Fibroblast of lung (primary cell): ENCODE measurements at regions not wholly inside any gene's neighbourhood (a gene's known extent, or its start where the extent isn't known, plus 50 kb on each side); places are given as distances from the start of the nearest gene placed in this dataset.

ENCODE experiments used
- DNase-seq, 2 donors: peaks; one replicate each; pipeline versions ENCODE4 v3.0.0 to v3.0.0-alpha.2; 2010; ENCODE audit warnings: low read depth in 2 of 2
- H2AFZ ChIP-seq: 2 replicates; pipeline ENCODE4 v1.5.1; 2012; ENCODE audit warnings: low read length, control low read depth, inconsistent platforms
- H3K27ac ChIP-seq: 2 replicates; pipeline ENCODE4 v1.5.1; 2011; ENCODE audit warnings: low read length, control low read depth; ENCODE audit not compliant: insufficient read depth
- H3K27me3 ChIP-seq: 2 replicates; pipeline ENCODE4 v1.5.1; 2011; ENCODE audit warnings: mild to moderate bottlenecking, low read length; ENCODE audit not compliant: control insufficient read depth, insufficient read depth
- H3K36me3 ChIP-seq: 2 replicates; pipeline ENCODE4 v1.5.1; 2011; ENCODE audit warnings: low read length; ENCODE audit not compliant: control insufficient read depth, insufficient read depth
- H3K4me1 ChIP-seq: 2 replicates; pipeline ENCODE4 v1.5.1; 2011; ENCODE audit warnings: low read length; ENCODE audit not compliant: control insufficient read depth, insufficient read depth; ENCODE audit errors: extremely low read depth
- H3K4me2 ChIP-seq: 2 replicates; pipeline ENCODE4 v1.5.1; 2011; ENCODE audit warnings: low read length, control low read depth; ENCODE audit not compliant: insufficient read depth; ENCODE audit errors: extremely low read depth
- H3K4me3 ChIP-seq, 4 experiments: fragments of 200-600 bp in 1 of 4; sonication (generic) in 1 of 4; replicated peaks in 1 of 4; 2 replicates each; pipeline ENCODE4 v1.5.1; 2011 to 2016; ENCODE audit warnings: low read length in 4 of 4, low read depth in 3 of 4, mild to moderate bottlenecking in 3 of 4, control low read depth in 2 of 4, inconsistent platforms in 1 of 4, mixed read lengths in 1 of 4; ENCODE audit not compliant: insufficient read depth in 1 of 4; ENCODE audit errors: control extremely low read depth in 1 of 4
- H3K79me2 ChIP-seq: 2 replicates; pipeline ENCODE4 v1.5.1; 2012; ENCODE audit warnings: mild to moderate bottlenecking, low read length, inconsistent platforms; ENCODE audit not compliant: control insufficient read depth, insufficient read depth
- H3K9ac ChIP-seq: 2 replicates; pipeline ENCODE4 v1.5.1; 2011; ENCODE audit warnings: mild to moderate bottlenecking, low read length, control low read depth; ENCODE audit not compliant: insufficient read depth
- H3K9me3 ChIP-seq: 2 replicates; pipeline ENCODE4 v1.5.1; 2012; ENCODE audit warnings: low read depth, low read length; ENCODE audit not compliant: control insufficient read depth, insufficient read depth
- H4K20me1 ChIP-seq: 2 replicates; pipeline ENCODE4 v1.5.1; 2011; ENCODE audit warnings: low read length; ENCODE audit not compliant: control insufficient read depth, insufficient read depth; ENCODE audit errors: extremely low read depth
- EZH2 ChIP-seq: IDR thresholded peaks from 2 replicates; pipeline ENCODE4 v1.5.1; 2012; ENCODE audit warnings: low read length, control low read depth, mild to moderate bottlenecking; ENCODE audit errors: missing control alignments
- TF ChIP-seq, protein P1 (sequence below), 2 donors: IDR thresholded peaks in 1 of 2; conservative IDR thresholded peaks in 1 of 2; 1 replicate in 1 of 2; 2 replicates in 1 of 2; pipeline ENCODE4 v1.5.1; 2011 to 2012; ENCODE audit warnings: low read length in 2 of 2, control low read depth in 1 of 2, inconsistent platforms in 1 of 2, low read depth in 1 of 2, mild to moderate bottlenecking in 1 of 2

DNA sequence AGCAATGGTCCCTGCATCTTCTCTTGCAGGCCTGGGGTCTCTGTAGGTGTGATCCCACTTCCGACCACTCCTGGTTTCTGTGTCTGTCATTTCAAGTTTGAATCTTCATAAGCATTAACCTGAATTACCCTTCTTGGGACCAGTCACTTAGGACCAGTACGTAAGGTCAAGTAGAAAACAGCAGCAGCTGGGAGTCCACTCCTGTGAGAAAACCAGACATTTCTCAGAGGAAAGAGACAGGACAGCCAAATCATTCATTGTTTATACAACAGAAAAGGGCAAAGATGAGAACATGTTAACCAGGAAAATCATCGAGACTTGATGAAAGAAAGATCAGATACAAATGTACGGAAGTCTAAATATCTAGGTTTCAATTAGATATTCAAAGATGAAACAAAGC is 163.0 kb downstream of the MREG start:
- Histone ChIP-seq H3K4me2 (no peak overlapping the region), H3K27ac (peak overlapping the region; percentile 46), H3K4me1 (peaks cover 4% of the 10 kb centered on the region), H3K27me3 (no peaks in the 10 kb centered on the region), H3K79me2 (no peaks in the 10 kb centered on the region), H4K20me1 (no peaks in the 10 kb centered on the region), H2AFZ (no peak overlapping the region), H3K4me3 (no peak overlapping the region), H3K36me3 (no peaks in the 10 kb centered on the region), H3K9ac (no peak overlapping the region), H3K9me3 (no peaks in the 10 kb centered on the region)
- TF ChIP-seq, protein P1, sequence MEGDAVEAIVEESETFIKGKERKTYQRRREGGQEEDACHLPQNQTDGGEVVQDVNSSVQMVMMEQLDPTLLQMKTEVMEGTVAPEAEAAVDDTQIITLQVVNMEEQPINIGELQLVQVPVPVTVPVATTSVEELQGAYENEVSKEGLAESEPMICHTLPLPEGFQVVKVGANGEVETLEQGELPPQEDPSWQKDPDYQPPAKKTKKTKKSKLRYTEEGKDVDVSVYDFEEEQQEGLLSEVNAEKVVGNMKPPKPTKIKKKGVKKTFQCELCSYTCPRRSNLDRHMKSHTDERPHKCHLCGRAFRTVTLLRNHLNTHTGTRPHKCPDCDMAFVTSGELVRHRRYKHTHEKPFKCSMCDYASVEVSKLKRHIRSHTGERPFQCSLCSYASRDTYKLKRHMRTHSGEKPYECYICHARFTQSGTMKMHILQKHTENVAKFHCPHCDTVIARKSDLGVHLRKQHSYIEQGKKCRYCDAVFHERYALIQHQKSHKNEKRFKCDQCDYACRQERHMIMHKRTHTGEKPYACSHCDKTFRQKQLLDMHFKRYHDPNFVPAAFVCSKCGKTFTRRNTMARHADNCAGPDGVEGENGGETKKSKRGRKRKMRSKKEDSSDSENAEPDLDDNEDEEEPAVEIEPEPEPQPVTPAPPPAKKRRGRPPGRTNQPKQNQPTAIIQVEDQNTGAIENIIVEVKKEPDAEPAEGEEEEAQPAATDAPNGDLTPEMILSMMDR (conservative IDR thresholded peaks at IDR 0.05 in 1 of 2, IDR thresholded peaks at IDR 0.05 in 1 of 2; ENCODE audit: low read depth in 1 of 2, low read length in 2 of 2) = no peak
- no peak for TF ChIP-seq EZH2
- no peak for DNase-seq

DNA sequence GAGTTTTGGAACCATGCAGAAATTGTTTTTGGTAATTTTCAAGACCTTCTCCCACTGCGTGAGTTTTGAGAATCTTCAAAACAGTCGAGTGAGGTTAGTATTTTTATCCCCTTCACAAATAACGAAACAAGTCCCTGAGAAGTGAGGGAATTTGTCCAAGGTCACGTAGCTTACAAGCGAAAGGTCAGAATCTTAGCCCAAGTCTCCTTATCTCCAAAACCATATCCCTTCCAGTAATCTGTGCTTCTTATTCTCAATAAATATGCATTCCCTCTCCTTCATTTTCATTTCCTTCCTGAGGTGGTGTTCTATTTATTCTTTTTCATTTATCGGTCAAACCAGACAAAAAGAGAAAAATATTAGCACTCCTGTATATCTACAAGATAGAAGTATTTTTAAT is 163.6 kb downstream of the MREG start:
- Histone ChIP-seq H3K4me2 (no peak overlapping the region), H3K9me3 (no peaks in the 10 kb centered on the region), H3K36me3 (no peaks in the 10 kb centered on the region), H4K20me1 (no peaks in the 10 kb centered on the region), H3K9ac (no peak overlapping the region), H3K4me3 (no peak overlapping the region), H3K27ac (no peak overlapping the region), H3K4me1 (peaks cover 4% of the 10 kb centered on the region), H3K79me2 (no peaks in the 10 kb centered on the region), H3K27me3 (no peaks in the 10 kb centered on the region), H2AFZ (no peak overlapping the region)
- TF ChIP-seq, protein P1 (conservative IDR thresholded peaks at IDR 0.05 in 1 of 2, IDR thresholded peaks at IDR 0.05 in 1 of 2; ENCODE audit: low read depth in 1 of 2, low read length in 2 of 2) = no peak
- no peak for TF ChIP-seq EZH2
- no peak for DNase-seq

DNA sequence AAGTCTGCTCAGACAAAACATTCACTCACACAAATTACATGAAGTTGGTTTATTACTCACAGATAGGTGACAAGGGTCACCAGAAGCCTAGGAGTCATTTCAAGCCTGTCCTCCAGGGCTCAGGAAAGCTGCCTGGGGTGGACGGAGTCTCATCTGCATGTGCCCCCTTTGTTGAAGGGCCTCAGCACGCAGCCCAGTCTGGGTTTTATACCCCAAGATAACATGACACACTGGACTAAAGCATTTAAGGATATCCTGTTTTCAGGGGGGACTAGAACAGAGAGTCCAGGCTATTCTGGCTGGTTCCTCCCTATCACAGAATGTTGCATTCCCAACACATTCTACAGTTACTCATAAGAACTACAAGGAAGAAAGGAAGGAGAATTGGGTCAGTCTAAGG is 164.7 kb downstream of the MREG start:
- no peak overlapping the region for H3K9ac ChIP-seq
- H3K9me3 ChIP-seq = no peaks in the 10 kb centered on the region
- no peaks in the 10 kb centered on the region for H3K79me2 ChIP-seq
- no peak overlapping the region for H3K27ac ChIP-seq
- no peaks in the 10 kb centered on the region for H4K20me1 ChIP-seq
- H3K27me3 ChIP-seq = no peaks in the 10 kb centered on the region
- H3K4me1 ChIP-seq = peaks cover 7% of the 10 kb centered on the region
- DNase-seq = no peak
- H3K4me3 ChIP-seq = no peak overlapping the region
- TF ChIP-seq, protein P1 (conservative IDR thresholded peaks at IDR 0.05 in 1 of 2, IDR thresholded peaks at IDR 0.05 in 1 of 2; ENCODE audit: low read depth in 1 of 2, low read length in 2 of 2) = no peak
- no peak for TF ChIP-seq EZH2
- H2AFZ ChIP-seq = no peak overlapping the region
- H3K36me3 ChIP-seq = no peaks in the 10 kb centered on the region
- no peak overlapping the region for H3K4me2 ChIP-seq
